Suprapubic skin (tissue), 4 donors: ENCODE measurements at regions not wholly inside any gene's neighbourhood (a gene's known extent, or its start where the extent isn't known, plus 50 kb on each side); places are given as distances from the start of the nearest gene placed in this dataset.

Experiments
- DNase-seq, 2 donors: peaks; one replicate each; pipeline ENCODE4 v3.0.0-alpha.2; 2019; ENCODE audit warnings: low spot score in 2 of 2
- H3K27ac ChIP-seq: fragments of 200-600 bp; sonication (generic); one replicate; pipeline ENCODE4 v1.5.1; 2019
- H3K27me3 ChIP-seq: fragments of 200-600 bp; sonication (generic); one replicate; pipeline ENCODE4 v1.5.1; 2019
- H3K36me3 ChIP-seq: fragments of 200-600 bp; sonication (generic); one replicate; pipeline ENCODE4 v1.5.1; 2019
- H3K4me1 ChIP-seq: fragments of 200-600 bp; sonication (generic); one replicate; pipeline ENCODE4 v1.5.1; 2019
- H3K4me3 ChIP-seq: fragments of 200-600 bp; sonication (generic); one replicate; pipeline ENCODE4 v1.5.1; 2019; ENCODE audit warnings: mild to moderate bottlenecking
- H3K9me3 ChIP-seq: fragments of 200-600 bp; sonication (generic); one replicate; pipeline ENCODE4 v1.5.1; 2019
- EP300 ChIP-seq: sonication (generic); formaldehyde crosslinking; IDR thresholded peaks from one replicate; pipeline ENCODE4 v1.6.1; 2017; ENCODE audit warnings: antibody characterized with exemption
- POLR2A ChIP-seq, 2 donors: fragments of 450-650 bp; IDR thresholded peaks; one replicate each; pipeline ENCODE4 v1.6.1; 2017; ENCODE audit warnings: antibody characterized with exemption in 2 of 2, mild to moderate bottlenecking in 2 of 2, moderate library complexity in 2 of 2
- POLR2AphosphoS5 ChIP-seq, 3 donors: sonication (generic); formaldehyde crosslinking; IDR thresholded peaks; one replicate each; pipeline ENCODE4 v1.6.1; 2017; ENCODE audit warnings: antibody characterized with exemption in 3 of 3
- WGBS: methylation state at CpG from one replicate; pipeline ENCODE4 v1.1.5; 2018; 5-methylcytosine and 5-hydroxymethylcytosine counted together
- TF ChIP-seq, protein P1 (sequence below), 2 donors: fragments of 200-600 bp in 1 of 2; fragments of 450-650 bp in 1 of 2; sonication (generic) in 1 of 2; IDR thresholded peaks; one replicate each; pipeline ENCODE4 v1.5.1; 2016 to 2019; ENCODE audit warnings: antibody characterized with exemption in 2 of 2, mild to moderate bottlenecking in 1 of 2, moderate library complexity in 1 of 2

DNA sequence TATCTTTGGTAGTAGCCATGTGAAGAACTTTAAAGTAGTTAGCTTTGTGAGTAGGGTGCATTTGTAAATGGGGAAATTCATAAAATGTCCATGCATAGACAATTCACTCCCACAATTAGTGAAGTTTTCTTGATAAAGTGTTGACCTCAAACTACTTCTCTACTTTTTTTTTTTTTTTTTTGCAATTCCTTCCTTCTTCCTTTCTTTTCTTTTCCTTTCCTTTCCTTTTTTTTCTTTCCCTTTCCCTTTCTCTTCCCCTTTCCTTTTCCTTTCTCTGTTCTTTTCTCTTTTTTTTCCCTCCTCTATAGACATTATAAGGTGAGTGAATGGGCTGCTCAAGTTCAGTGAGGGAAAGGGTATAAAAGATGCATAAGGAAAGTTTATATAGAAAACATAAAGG is 184.2 kb downstream of the PTEN start:
- TF ChIP-seq POLR2A (IDR thresholded peaks at IDR 0.05) (no peak), POLR2AphosphoS5 (IDR thresholded peaks at IDR 0.05) (no peak), EP300 (no peak)
- TF ChIP-seq, protein P1, sequence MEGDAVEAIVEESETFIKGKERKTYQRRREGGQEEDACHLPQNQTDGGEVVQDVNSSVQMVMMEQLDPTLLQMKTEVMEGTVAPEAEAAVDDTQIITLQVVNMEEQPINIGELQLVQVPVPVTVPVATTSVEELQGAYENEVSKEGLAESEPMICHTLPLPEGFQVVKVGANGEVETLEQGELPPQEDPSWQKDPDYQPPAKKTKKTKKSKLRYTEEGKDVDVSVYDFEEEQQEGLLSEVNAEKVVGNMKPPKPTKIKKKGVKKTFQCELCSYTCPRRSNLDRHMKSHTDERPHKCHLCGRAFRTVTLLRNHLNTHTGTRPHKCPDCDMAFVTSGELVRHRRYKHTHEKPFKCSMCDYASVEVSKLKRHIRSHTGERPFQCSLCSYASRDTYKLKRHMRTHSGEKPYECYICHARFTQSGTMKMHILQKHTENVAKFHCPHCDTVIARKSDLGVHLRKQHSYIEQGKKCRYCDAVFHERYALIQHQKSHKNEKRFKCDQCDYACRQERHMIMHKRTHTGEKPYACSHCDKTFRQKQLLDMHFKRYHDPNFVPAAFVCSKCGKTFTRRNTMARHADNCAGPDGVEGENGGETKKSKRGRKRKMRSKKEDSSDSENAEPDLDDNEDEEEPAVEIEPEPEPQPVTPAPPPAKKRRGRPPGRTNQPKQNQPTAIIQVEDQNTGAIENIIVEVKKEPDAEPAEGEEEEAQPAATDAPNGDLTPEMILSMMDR (IDR thresholded peaks at IDR 0.05) = no peak

GRCh38 chr10:88048312-88048711 is 184.9 kb downstream of the PTEN start:
- Histone ChIP-seq H3K27ac (no peak overlapping the region), H3K27me3 (no peaks in the 10 kb centered on the region), H3K9me3 (no peaks in the 10 kb centered on the region), H3K4me1 (peaks cover 12% of the 10 kb centered on the region), H3K36me3 (no peaks in the 10 kb centered on the region), H3K4me3 (no peak overlapping the region)
- WGBS = 97% methylated on average over 1 of the region's 1 CpG
- no peak for DNase-seq
- TF ChIP-seq POLR2AphosphoS5 (IDR thresholded peaks at IDR 0.05) = no peak
- TF ChIP-seq, protein P1 (IDR thresholded peaks at IDR 0.05) = no peak
- no peak for TF ChIP-seq POLR2A (IDR thresholded peaks at IDR 0.05)
- TF ChIP-seq EP300 = no peak

More for the DNA sequence above, 184.2 kb downstream of the PTEN start:
- H3K9me3 ChIP-seq = no peaks in the 10 kb centered on the region
- DNase-seq = no peak
- no peaks in the 10 kb centered on the region for H3K27me3 ChIP-seq
- H3K4me1 ChIP-seq = peaks cover 19% of the 10 kb centered on the region
- no peak overlapping the region for H3K27ac ChIP-seq
- H3K36me3 ChIP-seq = no peaks in the 10 kb centered on the region
- H3K4me3 ChIP-seq = no peak overlapping the region

GRCh38 chr10:88049204-88049603 is 185.8 kb downstream of the PTEN start:
- peaks cover 6% of the 10 kb centered on the region for H3K4me1 ChIP-seq
- H3K36me3 ChIP-seq = no peaks in the 10 kb centered on the region
- no peak overlapping the region for H3K27ac ChIP-seq
- WGBS = 92% methylated on average over 3 of the region's 3 CpGs
- DNase-seq = no peak
- no peaks in the 10 kb centered on the region for H3K9me3 ChIP-seq
- no peak overlapping the region for H3K4me3 ChIP-seq
- TF ChIP-seq EP300 (no peak), POLR2A (IDR thresholded peaks at IDR 0.05) (no peak), POLR2AphosphoS5 (IDR thresholded peaks at IDR 0.05) (no peak)
- TF ChIP-seq, protein P1 (IDR thresholded peaks at IDR 0.05) = no peak
- no peaks in the 10 kb centered on the region for H3K27me3 ChIP-seq

- 87% methylated on average over 1 of the region's 1 CpG for WGBS
- no peaks in the 10 kb centered on the region for H3K27me3 ChIP-seq
- H3K36me3 ChIP-seq = no peaks in the 10 kb centered on the region
- DNase-seq = no peak
- TF ChIP-seq EP300 (no peak), POLR2A (IDR thresholded peaks at IDR 0.05) (no peak), POLR2AphosphoS5 (IDR thresholded peaks at IDR 0.05) (no peak)
- TF ChIP-seq, protein P1 (IDR thresholded peaks at IDR 0.05) = no peak
- H3K27ac ChIP-seq = no peak overlapping the region
- no peaks in the 10 kb centered on the region for H3K9me3 ChIP-seq
- H3K4me3 ChIP-seq = no peak overlapping the region
- H3K4me1 ChIP-seq = no peaks in the 10 kb centered on the region
Observed at GRCh38 chr10:88057720-88058119, 194.3 kb downstream of the PTEN start.

GRCh38 chr10:88058750-88059149 is 195.3 kb downstream of the PTEN start:
- 82% methylated on average over 4 of the region's 4 CpGs for WGBS
- Histone ChIP-seq H3K36me3 (no peaks in the 10 kb centered on the region), H3K9me3 (no peaks in the 10 kb centered on the region), H3K27me3 (no peaks in the 10 kb centered on the region), H3K4me3 (no peak overlapping the region), H3K27ac (no peak overlapping the region), H3K4me1 (peaks cover 3% of the 10 kb centered on the region)
- no peak for TF ChIP-seq POLR2A (IDR thresholded peaks at IDR 0.05)
- TF ChIP-seq, protein P1 (IDR thresholded peaks at IDR 0.05) = no peak
- TF ChIP-seq EP300 = no peak
- DNase-seq = no peak
